Fibroblast of skin of left quadriceps (primary cell): ENCODE measurements at regions not wholly inside any gene's neighbourhood (a gene's known extent, or its start where the extent isn't known, plus 50 kb on each side); places are given as distances from the start of the nearest gene placed in this dataset.

Experiments
- DNase-seq, 2 experiments: peaks; one replicate each; pipeline ENCODE4 v3.0.0-alpha.2; 2013; ENCODE audit warnings: low read depth in 2 of 2

GRCh38 chr9:108244686-108245085, 611.1 kb downstream of the ACTL7B start:
- DNase-seq = no peak

GRCh38 chr9:108241384-108242073, 614.3 kb downstream of the ACTL7B start:
- no peak for DNase-seq

GRCh38 chr9:108239696-108240321, 616.0 kb downstream of the ACTL7B start:
- DNase-seq = peak in 1 of 2 experiments; percentile 34

GRCh38 chr9:108235609-108236008, 620.2 kb downstream of the ACTL7B start:
- DNase-seq = no peak

- no peak for DNase-seq
These were observed 621.0 kb downstream of the ACTL7B start for GRCh38 chr9:108234811-108235210.

GRCh38 chr9:108225149-108225800, 630.5 kb downstream of the ACTL7B start:
- DNase-seq = peak; percentile 62 to 63

GRCh38 chr9:108224716-108225115, 631.1 kb downstream of the ACTL7B start:
- no peak for DNase-seq

- DNase-seq = no peak
These were observed 636.1 kb downstream of the ACTL7B start for GRCh38 chr9:108219664-108220063.

GRCh38 chr9:108217431-108218349, 638.1 kb downstream of the ACTL7B start:
- DNase-seq = peak; percentile 93

- no peak for DNase-seq
These were observed 642.3 kb downstream of the ACTL7B start for GRCh38 chr9:108213511-108213910.

GRCh38 chr9:108212184-108212583, 643.6 kb downstream of the ACTL7B start:
- no peak for DNase-seq

GRCh38 chr9:108211411-108211955, 644.3 kb downstream of the ACTL7B start:
- no peak for DNase-seq

- DNase-seq = no peak
These were observed 646.6 kb downstream of the ACTL7B start for GRCh38 chr9:108209132-108209685.

- peak; percentile 88 to 90 for DNase-seq
These were observed 648.1 kb downstream of the ACTL7B start for GRCh38 chr9:108207561-108208165.

- DNase-seq = no peak
These were observed 650.5 kb downstream of the ACTL7B start for GRCh38 chr9:108205276-108205675.

- DNase-seq = no peak
These were observed 657.9 kb downstream of the ACTL7B start for GRCh38 chr9:108197899-108198298.

GRCh38 chr9:108197008-108197365, 658.8 kb downstream of the ACTL7B start:
- DNase-seq = no peak

GRCh38 chr9:108196332-108197007, 659.3 kb downstream of the ACTL7B start:
- DNase-seq = no peak

- no peak for DNase-seq
These were observed 661.6 kb downstream of the ACTL7B start for GRCh38 chr9:108194154-108194553.

- DNase-seq = no peak
These were observed 662.6 kb downstream of the ACTL7B start for GRCh38 chr9:108193026-108193710.
